CD4-positive, alpha-beta T cell (primary cell): ENCODE measurements at regions not wholly inside any gene's neighbourhood (a gene's known extent, or its start where the extent isn't known, plus 50 kb on each side); places are given as distances from the start of the nearest gene placed in this dataset.

Experiments used
- ATAC-seq: fragments of 200-7000 bp; cut with Tn5 transposase; one replicate; pipeline ENCODE4 v1.10.0; 2022; ENCODE audit warnings: mild to moderate bottlenecking; ENCODE audit not compliant: poor library complexity
- CTCF ChIA-PET: fragments of 350-600 bp; sonication (Branson Sonifier 250); formaldehyde crosslinking; loops from one replicate; lab custom pipeline; 2021; ENCODE audit warnings: antibody characterized with exemption, inconsistent platforms; lab: Charles Lee
- POLR2A ChIA-PET: fragments of 350-600 bp; sonication (Branson Sonifier 250); formaldehyde crosslinking; loops from one replicate; lab custom pipeline; 2021; ENCODE audit warnings: antibody characterized with exemption, inconsistent platforms; lab: Charles Lee
- DNase-seq, 14 experiments: peaks; one replicate each; pipeline ENCODE4 v3.0.0-alpha.2; 2013 to 2020; ENCODE audit warnings: mixed read lengths in 2 of 14
- H3K27ac ChIP-seq, 2 donors: one replicate each; pipeline versions ENCODE4 v1.5.1 to v1.7.0; 2013; ENCODE audit warnings: low read length in 2 of 2, low read depth in 1 of 2, mild to moderate bottlenecking in 1 of 2
- H3K27me3 ChIP-seq, 2 experiments: 1 replicate in 1 of 2; 2 replicates in 1 of 2; pipeline versions ENCODE4 v1.6.1 to v1.7.0; 2013; ENCODE audit warnings: low read length in 2 of 2, control low read depth in 1 of 2, mild to moderate bottlenecking in 1 of 2, moderate library complexity in 1 of 2; ENCODE audit not compliant: insufficient read depth in 2 of 2, control insufficient read depth in 1 of 2
- H3K36me3 ChIP-seq: one replicate; pipeline ENCODE4 v1.6.1; 2013; ENCODE audit warnings: low read length, control low read depth; ENCODE audit not compliant: insufficient read depth
- H3K4me1 ChIP-seq: one replicate; pipeline ENCODE4 v1.6.1; 2013; ENCODE audit warnings: low read length, control low read depth; ENCODE audit not compliant: insufficient read depth
- H3K4me3 ChIP-seq: one replicate; pipeline ENCODE4 v1.5.1; 2013; ENCODE audit warnings: mild to moderate bottlenecking, low read length, moderate library complexity
- H3K9me3 ChIP-seq, 2 experiments: 1 replicate in 1 of 2; 2 replicates in 1 of 2; pipeline versions ENCODE4 v1.6.1 to v1.7.0; 2013; ENCODE audit warnings: low read length in 2 of 2, mild to moderate bottlenecking in 2 of 2, control low read depth in 1 of 2, moderate library complexity in 1 of 2; ENCODE audit not compliant: control insufficient read depth in 1 of 2, insufficient read depth in 1 of 2
- H3K27ac Mint-ChIP-seq: one replicate; pipeline ENCODE4 v1.8.0; 2020; ENCODE audit warnings: mixed read lengths
- H3K27me3 Mint-ChIP-seq: one replicate; pipeline ENCODE4 v1.8.0; 2021; ENCODE audit warnings: mixed read lengths
- H3K36me3 Mint-ChIP-seq: one replicate; pipeline ENCODE4 v1.8.0; 2021; ENCODE audit warnings: low read depth, mixed read lengths
- H3K4me1 Mint-ChIP-seq: one replicate; pipeline ENCODE4 v1.8.0; 2021; ENCODE audit warnings: low read depth, mixed read lengths
- H3K4me3 Mint-ChIP-seq: one replicate; pipeline ENCODE4 v1.8.0; 2020; ENCODE audit warnings: mild to moderate bottlenecking, mixed read lengths
- H3K9me3 Mint-ChIP-seq: one replicate; pipeline ENCODE4 v1.8.0; 2020; ENCODE audit warnings: mixed read lengths
- intact Hi-C, 2 experiments: fragments of 100-400 bp; cut with DNase I in 1 of 2; cut with micrococcal nuclease in 1 of 2; formaldehyde crosslinking; loops; one replicate each; pipeline versions ENCODE4 v1.15.1 to v1.9.0; 2023 to 2025; cut with DNase I, micrococcal nuclease
- TF ChIP-seq, protein P1 (sequence below): fragments of 200-600 bp; IDR thresholded peaks from one replicate; pipeline ENCODE4 v1.8.0; 2022; ENCODE audit warnings: antibody characterized with exemption, mild to moderate bottlenecking

DNA sequence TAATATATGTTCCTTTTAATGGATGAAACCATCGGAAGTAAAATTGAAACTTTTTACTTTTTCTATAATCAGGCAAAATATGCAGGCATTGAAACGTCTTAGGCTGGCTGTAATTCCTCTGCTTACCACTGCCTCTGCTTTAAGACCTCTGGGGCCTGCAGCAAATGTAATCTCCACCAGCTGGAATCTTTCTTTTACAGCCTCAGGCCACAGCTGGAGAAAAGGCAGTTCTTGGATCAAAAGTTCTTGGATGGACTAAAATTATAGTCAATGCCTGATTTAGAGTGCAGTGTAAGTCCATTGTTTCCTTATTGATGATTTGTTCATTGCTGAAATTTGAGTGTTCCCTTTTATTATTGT lies 396.7 kb downstream of the KCTD16 start:
- Histone ChIP-seq H3K4me1 (no peaks in the 10 kb centered on the region), H3K27ac (no peak overlapping the region), H3K27me3 (no peaks in the 10 kb centered on the region), H3K4me3 (no peak overlapping the region), H3K9me3 (peaks cover 0 to 14% of the 10 kb centered on the region in 2 experiments), H3K36me3 (no peaks in the 10 kb centered on the region)
- ChIA-PET CTCF (interaction anchor here (0.6 kb wide), 1 partner anchor 1895 kb away, joined by 3 read pairs; no protein-coding TSS in a partner anchor), POLR2A (no interaction called here)
- Mint-ChIP-seq H3K27ac (no peak overlapping the region), H3K27me3 (no peaks in the 10 kb centered on the region), H3K36me3 (no peaks in the 10 kb centered on the region), H3K9me3 (peaks cover 18% of the 10 kb centered on the region), H3K4me3 (no peak overlapping the region), H3K4me1 (no peaks in the 10 kb centered on the region)
- no peak for ATAC-seq
- TF ChIP-seq, protein P1, sequence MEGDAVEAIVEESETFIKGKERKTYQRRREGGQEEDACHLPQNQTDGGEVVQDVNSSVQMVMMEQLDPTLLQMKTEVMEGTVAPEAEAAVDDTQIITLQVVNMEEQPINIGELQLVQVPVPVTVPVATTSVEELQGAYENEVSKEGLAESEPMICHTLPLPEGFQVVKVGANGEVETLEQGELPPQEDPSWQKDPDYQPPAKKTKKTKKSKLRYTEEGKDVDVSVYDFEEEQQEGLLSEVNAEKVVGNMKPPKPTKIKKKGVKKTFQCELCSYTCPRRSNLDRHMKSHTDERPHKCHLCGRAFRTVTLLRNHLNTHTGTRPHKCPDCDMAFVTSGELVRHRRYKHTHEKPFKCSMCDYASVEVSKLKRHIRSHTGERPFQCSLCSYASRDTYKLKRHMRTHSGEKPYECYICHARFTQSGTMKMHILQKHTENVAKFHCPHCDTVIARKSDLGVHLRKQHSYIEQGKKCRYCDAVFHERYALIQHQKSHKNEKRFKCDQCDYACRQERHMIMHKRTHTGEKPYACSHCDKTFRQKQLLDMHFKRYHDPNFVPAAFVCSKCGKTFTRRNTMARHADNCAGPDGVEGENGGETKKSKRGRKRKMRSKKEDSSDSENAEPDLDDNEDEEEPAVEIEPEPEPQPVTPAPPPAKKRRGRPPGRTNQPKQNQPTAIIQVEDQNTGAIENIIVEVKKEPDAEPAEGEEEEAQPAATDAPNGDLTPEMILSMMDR = no peak
- no peak for DNase-seq
- intact Hi-C loops = no loop called here

GRCh38 chr5:144566747-144567420 lies 396.2 kb downstream of the KCTD16 start:
- H3K4me3 Mint-ChIP-seq = no peak overlapping the region
- CTCF ChIA-PET = no interaction called here
- POLR2A ChIA-PET = no interaction called here
- TF ChIP-seq, protein P1 = no peak
- DNase-seq (no peak), ATAC-seq (no peak)
- intact Hi-C loops = no loop called here
- H3K36me3 Mint-ChIP-seq = no peaks in the 10 kb centered on the region
- H3K4me1 Mint-ChIP-seq = no peaks in the 10 kb centered on the region
- peaks cover 18% of the 10 kb centered on the region for H3K9me3 Mint-ChIP-seq
- Histone ChIP-seq H3K4me1 (no peaks in the 10 kb centered on the region), H3K4me3 (no peak overlapping the region), H3K9me3 (peaks cover 0 to 14% of the 10 kb centered on the region in 2 experiments), H3K36me3 (no peaks in the 10 kb centered on the region), H3K27me3 (no peaks in the 10 kb centered on the region), H3K27ac (no peak overlapping the region)
- H3K27me3 Mint-ChIP-seq = no peaks in the 10 kb centered on the region
- H3K27ac Mint-ChIP-seq = no peak overlapping the region

- intact Hi-C loops = no loop called here
- no peak for DNase-seq
- Mint-ChIP-seq H3K27ac (no peak overlapping the region), H3K27me3 (no peaks in the 10 kb centered on the region), H3K4me3 (no peak overlapping the region), H3K9me3 (peaks cover 6% of the 10 kb centered on the region), H3K36me3 (no peaks in the 10 kb centered on the region), H3K4me1 (no peaks in the 10 kb centered on the region)
- H3K27ac ChIP-seq = no peak overlapping the region
- no peaks in the 10 kb centered on the region for H3K36me3 ChIP-seq
- TF ChIP-seq, protein P1 = no peak
- H3K27me3 ChIP-seq = no peaks in the 10 kb centered on the region
- H3K9me3 ChIP-seq = peaks cover 0 to 6% of the 10 kb centered on the region in 2 experiments
- ChIA-PET POLR2A (no interaction called here), CTCF (no interaction called here)
- H3K4me3 ChIP-seq = no peak overlapping the region
- no peaks in the 10 kb centered on the region for H3K4me1 ChIP-seq
- no peak for ATAC-seq
These were observed 378.9 kb downstream of the KCTD16 start for GRCh38 chr5:144549580-144549979.
